T-helper 9 cell (primary cell): ENCODE measurements at regions not wholly inside any gene's neighbourhood (a gene's known extent, or its start where the extent isn't known, plus 50 kb on each side); places are given as distances from the start of the nearest gene placed in this dataset.
A peak's percentile ranks its signal among the peaks of the same experiment; 100 is the strongest.

ENCODE experiments used
- DNase-seq: peaks from one replicate; pipeline ENCODE4 v3.0.0-alpha.2; 2020

DNA sequence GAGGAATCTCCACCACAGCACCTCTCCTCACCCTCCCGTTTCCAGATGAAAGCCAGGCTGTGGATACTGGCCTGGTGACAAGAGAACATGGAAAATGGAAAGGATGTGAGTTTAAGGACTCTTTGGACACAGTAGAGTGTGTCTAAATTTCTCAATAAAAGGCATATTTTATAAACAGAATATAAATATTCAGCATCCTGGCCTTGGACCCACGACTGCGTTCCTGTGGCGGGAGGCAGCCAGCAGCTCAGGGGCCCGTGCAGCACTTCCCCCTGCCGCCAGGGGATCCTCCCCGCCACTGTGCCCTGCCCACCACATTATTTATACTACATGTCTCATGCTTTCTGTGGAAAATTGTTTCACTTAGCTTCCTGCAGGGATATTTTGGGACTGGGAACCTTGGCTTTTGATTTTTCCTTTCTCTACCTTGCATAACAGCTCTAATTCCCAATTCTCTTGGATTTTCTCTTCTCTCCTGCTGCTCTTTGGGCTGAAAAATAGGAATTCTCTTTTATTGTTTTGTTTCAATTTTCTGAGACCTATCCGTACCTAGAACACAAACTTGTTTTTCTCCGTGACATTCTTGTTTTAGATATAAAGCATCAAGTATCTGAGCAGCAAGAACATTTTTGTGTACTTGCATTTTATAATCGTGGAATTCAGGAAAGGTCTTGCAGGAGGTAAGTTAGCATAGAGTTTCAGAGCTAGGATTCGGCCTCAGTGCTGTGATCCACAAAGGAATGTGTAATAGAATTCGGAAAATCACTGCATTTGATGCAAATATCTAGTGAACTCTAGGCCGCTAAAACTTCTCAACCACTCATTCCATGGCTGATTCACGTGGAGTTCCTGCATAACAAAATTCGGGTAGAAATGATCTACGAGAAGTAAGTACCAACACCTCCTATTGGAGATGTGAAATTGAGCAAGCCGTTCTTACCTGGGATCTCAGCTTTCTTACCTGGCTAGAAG is 107.7 kb upstream of the SPATA13 start:
- DNase-seq, result no peak

DNA sequence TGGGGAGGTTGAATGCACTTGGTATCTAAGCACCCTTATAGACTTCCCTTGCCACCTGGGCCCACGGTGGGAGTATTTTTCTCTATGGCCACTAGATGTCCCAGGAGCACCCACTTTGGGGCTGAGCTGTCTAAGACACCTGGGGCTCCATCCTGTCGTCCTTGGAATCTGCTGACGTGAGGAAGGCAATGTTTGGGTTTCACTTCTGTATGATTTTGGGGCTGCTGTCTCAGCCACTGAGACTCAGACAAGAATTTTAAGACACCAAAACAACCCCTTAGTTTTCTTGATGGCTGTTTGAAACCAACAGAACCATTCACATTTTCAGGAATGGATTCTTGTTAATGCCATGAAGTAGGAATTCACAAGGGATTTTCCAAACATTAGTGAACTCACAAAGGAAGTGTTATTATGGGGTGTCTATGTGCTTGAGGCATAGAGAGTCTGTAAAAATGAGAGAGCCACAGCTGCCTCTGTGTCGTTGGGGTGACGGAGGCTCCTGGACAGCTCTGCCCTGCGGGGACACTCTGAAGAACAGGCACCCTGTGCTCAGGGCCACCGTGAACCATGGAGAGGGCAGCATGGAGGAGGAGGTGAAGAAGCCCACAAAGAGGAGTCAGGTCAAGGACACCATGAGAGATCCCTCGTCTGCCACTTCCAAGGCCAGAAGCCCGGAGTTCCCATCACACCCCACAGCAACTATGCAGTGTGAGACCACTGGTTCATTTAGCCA is 106.8 kb upstream of the SPATA13 start:
- peak; percentile 16 for DNase-seq

DNA sequence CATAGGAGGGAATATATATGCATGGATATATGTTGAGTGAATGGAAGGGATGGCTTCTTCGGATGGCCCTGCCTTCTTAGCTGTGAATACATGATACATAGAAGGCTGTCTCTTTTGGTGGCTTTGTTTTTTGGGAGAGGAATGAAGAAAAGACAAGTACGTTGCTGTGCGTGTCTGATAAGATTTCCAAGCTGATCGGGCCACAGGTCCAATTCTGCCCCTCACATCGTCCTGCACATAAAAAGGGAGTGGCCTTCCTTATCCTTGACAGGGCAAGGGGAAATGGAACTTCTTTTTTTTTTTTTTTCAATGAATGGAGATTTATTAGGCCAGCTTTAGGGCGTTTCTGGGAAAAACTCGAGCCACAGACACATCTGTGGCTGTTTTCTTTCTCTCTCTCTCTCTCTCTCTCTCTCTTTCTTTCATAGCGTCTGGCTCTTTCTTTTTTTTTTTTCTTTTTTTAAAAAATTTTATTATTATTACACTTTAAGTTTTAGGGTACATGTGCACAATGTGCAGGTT is 103.8 kb upstream of the SPATA13 start:
- no peak for DNase-seq

DNA sequence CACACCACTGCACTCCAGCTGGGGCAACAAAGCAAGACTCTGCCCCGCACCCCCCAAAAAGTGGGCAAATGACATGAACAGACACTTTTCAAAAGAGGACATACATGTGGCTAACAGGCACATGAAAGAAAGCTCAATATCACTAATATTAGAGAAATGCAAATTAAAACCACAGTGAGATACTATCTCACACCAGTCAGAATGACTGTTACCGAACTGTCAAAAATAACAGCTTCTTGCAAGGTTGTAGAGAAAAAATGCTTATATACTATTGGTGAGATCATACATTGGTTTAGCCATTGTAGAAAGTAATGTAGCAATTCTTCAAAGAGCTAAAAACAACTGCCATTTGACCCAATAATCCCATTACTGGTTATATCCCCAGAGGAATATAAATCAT is 99.5 kb upstream of the SPATA13 start:
- DNase-seq, result no peak

DNA sequence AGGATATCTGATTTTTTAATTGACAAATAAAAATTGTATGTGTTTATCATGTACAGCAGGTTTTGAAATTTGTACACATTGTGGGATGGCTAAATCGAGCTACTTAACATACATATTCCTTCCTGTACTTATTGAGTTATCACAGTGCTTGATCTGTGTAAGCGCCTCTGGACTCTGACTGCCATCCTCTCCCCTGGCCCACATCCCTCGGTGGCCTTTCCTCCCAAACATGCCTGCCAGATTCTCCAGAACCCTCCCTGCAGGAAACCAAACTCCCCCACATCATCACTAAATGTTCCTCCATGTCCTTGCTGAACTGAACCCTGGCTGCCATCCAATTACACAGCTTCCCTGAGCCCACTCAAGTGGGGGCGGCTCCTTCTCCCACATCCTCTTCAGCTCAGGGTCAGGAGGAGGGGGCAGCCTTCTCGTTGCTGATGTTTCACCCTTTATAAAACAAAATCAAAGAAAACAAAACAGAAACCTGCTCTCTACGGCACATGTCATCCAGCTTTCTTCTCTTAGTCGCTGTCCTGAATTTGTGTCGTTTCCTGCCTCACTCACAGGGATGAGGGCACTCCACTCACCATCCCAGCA is 97.1 kb upstream of the SPATA13 start:
- no peak for DNase-seq

DNA sequence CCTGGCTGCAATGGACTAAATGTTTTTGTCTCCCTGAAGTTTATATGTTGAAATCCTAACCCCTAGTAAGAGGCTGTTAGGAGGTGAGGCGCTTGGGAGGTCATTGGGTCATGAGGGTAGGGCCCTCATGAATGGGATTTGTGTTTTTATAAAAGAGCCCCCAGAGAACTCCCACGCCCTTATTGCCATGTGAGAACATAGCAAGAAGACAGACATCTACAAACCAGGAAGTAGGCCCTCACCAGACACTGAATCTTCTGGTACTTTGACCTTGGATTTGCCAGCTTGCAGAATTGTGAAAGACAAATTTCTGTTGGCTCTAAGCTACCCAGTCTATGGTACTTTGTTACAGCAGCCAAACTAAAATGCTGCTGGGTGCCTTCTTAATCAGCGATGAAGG is 96.1 kb upstream of the SPATA13 start:
- DNase-seq, result no peak

DNA sequence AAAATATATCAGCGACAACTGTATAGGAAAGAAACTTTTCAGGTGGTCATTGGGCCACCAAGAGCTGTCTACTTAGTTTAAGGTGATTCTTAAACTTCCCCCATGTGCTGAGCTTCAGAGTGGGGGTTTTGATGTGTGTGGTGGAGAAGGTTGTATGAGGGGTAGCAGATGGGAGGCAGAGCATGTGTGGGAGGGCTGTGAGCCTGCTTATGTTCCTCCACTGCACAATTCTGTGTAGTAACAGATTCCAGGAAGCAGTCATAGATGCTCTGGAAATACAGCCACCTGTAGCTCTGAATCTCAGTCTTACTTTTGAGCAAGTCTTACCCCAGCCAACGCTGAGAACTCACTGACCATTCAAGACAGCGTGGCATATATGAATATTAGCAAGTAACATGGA is 95.3 kb upstream of the SPATA13 start:
- no peak for DNase-seq

DNA sequence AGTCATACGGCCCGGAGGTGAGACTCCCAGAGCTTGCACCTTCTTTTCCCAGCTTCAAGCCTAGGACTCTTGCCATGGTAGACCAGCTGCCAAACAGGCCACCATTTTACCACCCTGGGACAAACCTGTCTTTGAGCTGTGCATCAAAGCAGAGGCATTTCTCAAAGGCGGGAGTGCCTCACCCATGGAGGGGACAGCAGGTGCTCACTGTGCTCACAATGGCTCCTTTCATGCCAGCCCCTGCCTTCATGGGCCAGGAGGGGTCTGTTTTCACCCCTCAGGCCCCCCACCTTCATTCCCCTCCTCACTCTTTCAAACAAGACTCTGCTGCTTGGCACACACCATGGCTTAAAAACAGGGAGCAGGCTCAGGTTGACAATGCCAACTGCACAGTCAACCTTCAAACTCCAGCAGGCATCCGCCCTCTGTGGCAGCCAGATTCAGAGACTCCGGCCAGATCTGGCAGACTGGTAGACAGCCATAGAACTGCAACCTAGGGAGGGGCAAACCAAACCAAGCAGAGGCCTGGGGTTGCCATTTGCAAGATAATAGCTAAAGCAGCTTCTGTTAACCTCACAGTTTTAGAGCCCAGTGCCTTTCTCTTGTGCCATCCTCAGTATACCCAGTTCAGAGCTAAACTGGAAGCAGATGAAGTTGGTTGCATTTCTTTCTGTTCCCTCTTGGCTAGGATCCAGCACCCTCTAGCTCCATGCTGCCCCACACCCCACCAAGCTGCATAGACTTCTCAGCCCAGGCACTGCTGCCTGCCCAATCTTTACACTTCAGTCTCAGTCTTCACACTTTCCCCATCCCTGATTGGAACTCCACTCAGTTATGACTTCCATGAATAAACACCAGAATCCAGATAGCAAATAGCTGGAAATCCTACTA is 93.9 kb upstream of the SPATA13 start:
- no peak for DNase-seq

DNA sequence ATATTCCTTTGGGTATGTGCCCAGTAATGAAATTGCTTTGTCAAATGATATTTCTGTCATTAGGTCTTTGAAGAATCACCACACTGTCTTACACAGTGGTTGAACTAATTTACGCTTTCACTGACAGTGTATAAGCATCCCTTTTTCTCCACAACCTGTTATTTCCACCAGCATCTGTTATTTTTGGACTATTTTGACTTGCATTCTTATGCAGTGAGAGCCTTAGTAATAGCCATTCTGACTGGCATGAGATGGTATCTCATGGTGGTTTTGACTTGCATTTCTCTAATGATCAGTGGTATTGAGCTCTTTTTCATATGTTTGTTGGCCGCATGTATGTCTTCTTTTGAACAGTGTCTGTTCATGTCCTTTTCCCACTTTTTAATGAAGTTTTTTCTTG is 92.0 kb upstream of the SPATA13 start:
- DNase-seq, result no peak

DNA sequence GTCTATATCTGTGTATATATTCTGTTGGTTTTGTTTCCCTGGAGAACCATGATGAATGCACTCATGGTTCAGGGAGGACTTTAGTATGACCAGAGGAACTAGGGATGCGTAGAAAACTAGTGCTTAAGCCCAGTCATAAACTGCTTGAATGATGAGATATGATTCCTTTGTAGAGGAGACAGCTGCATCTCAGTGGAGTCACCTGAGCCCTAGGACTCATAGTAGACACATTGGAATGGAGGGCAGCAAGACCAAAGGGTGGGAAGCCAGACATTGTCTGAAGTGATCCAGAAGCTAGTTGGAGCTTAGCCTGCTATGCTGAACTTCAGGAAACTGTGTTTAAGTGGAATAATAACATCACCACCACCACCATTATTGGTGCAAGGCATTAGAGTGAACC is 89.5 kb upstream of the SPATA13 start:
- DNase-seq, result no peak

DNA sequence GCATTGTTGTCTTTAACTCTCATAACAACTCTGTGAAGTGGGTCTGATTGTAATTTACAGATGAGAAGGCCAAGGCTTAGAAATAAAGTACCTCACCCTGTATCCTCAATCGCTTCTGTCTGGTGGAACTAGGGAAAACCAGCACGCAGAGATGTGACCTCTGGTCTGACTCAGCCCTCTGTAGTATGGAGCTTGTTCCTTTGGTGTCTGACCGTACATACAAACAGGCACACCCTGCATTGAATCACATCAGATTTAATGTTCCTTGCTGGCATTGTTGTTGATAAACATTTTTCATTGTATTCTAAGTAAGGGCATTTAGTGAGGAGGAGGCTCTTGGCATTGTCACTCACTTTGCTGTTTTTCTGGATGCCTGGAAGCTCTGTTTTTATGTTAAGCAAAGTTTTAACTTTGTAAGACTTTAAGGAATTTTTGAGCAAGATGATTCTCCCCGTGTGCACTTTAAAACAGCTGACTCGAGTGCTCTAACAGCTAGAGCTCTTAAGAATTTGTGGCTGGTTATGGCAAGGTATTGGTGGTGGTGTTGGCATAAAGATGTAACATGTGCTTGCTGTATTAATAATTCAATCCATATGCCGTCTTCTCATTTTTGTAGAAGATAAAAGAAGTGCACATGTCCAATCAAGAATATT is 89.0 kb upstream of the SPATA13 start:
- no peak for DNase-seq

DNA sequence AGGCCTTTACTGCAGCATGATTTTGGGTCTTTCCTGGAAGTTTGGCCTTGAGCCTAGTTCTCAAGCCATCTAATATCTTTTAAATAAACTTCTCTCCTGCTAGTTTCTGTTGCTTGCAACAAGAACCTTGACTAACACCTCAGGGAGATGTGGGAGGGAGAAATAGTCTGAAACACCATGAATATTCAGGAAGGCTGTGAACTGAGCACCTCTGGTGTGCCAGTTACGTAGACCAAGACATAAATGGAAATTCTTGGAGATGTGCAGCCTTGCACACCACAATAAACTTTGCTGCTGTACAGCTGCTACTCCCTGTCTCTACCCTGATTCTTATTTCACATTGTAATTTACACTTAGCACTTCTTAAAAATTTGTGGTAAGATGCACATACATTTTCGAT is 86.9 kb upstream of the SPATA13 start:
- DNase-seq, result no peak

DNA sequence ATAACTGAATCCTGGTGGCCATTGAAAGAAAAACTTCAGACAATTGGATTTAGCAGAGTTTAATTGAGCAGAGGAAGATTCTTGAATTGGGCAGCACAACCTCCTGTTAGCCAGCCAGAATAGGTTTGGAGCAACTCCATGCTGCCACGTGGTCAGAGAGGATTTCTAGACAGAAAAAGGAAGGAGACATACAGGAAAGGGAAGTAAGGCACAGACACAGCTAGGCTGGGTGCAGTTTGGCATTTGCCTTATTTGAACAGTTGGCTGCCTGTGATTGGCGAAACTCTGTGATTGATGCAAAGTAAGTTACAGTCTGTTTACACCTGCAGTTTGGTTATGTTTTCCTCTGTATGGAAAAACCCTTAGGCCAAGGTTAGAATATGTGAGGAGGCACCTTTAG is 85.8 kb upstream of the SPATA13 start:
- no peak for DNase-seq

DNA sequence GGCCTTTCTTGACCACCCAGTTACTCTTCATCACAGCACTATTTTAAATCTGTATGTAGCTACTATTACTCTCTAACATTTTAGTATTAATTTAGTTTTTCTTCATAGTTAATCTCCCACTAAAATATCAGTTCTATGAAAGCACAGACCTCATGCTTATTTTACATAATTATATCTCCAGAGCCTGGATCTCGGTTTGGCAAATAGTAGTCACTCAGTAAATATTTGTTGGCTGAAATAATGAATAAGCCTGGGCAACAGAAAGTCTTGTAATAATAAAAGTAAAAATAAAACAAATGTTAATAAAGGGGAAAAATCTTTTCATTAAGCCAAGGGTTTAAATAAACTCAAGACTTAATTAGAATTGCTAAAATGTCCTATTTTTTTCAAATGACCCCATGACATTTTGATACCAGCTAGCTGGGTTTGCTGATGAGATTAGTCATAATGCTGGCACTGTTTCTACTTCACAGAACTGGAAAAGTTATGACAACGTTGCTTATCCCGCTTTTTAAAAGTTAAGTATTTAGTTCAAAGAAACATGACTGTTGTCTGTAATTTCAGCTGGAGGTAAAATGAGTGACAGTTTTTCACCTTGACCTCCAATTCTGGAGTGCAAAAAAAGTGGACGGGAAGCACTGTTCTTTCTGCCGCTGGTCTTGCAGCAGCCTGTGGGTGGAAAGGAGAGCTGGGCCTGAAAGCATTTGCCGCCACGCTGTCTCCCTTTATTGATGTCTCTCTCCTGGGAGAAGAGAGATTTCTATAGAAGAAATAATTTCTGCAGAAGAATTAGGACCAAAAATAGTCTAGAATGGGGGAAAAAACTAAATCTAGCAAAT is 85.2 kb upstream of the SPATA13 start:
- no peak for DNase-seq

DNA sequence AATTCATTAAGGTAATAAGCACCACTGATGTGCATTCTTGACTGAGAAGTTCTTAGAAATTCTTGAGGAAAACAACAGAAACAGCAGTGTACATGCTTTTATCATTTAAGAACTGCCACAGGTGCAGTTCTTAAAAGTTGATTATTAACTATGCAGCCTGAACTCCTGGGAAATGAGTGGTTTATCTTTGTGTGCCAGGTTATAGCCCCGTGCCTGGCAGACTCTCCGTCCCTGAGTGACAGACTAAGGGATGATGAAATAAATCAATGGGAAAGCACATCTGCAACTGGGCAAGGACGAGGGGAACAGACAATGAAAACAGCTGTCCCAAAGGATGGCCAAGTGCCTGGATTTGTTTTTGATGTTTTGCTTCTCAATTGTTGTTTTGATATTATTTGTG is 84.4 kb upstream of the SPATA13 start:
- no peak for DNase-seq

DNA sequence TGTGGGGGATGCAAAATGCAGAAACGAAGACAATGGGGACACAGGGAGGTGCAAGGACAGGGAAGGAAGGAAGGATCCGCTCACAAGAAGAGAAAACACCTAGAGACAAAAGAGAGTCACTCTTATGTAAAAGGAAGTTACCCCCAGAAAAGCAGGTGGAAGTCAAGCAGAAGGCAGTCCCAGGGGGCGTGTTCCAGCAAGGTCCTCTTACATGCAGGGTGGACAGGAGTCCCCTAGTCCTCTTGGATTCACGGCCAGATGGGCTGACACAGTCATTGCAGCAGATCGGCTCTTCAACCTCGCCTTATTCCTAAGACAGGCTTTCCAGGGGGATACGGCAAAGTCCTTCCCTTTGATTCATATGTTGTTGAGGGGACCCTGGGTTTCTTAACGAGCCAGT is 83.9 kb upstream of the SPATA13 start:
- DNase-seq, result no peak

DNA sequence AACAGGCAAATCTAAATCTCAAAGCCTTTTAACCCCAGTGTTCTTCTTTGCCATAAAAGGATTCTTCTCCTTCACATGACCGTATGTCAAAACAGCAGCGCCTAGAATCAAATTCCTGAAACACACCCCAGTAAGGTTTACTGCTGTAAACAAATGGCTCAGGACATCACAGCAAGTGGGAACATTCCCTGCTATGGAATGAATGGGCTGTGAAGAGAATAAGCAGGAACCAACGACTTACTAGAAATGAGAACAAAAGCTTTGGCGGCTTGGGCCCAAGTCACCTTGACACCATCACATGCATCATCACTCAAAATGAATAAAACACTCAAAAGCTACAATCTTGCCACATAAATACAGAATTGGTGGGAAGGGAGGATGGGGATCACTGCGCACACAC is 80.4 kb upstream of the SPATA13 start:
- no peak for DNase-seq

DNA sequence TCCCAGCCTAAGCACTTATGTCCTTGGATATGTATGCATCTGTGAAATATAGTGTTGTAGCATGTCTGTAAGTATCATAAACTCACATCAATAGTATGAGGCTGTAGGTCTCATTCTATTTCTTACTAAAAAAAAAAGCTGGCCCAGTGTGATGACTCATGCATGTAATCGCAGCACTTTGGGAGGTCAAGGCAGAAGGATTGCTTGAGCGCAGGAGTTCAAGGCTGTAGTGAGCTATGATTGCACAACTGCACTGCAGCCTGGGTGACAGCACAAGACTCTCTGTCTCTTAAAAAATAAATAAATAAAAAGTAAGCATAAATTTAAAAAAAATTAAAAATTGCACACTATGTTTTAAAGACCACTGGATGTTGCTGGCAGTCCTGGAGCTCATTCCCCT is 79.1 kb upstream of the SPATA13 start:
- DNase-seq, result no peak

DNA sequence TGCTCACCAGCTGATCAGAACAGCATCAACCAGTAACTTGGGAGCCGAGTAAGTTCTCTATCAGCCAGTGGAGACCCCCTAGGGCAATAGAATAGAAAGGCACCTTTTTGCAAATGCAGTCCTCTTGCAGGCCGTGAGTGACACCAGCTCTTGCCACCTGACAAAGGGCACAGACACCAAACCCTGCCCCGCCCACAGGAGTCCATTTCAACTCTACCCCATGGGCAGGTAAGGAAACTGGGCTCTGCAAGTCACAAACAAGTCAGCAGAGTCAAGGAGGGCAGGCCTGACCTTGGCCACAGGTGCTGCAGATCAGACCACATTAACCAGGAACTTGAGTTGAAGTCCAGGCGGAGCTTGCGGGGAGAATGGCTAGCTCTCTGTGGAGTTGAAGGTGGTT is 77.4 kb upstream of the SPATA13 start:
- no peak for DNase-seq

DNA sequence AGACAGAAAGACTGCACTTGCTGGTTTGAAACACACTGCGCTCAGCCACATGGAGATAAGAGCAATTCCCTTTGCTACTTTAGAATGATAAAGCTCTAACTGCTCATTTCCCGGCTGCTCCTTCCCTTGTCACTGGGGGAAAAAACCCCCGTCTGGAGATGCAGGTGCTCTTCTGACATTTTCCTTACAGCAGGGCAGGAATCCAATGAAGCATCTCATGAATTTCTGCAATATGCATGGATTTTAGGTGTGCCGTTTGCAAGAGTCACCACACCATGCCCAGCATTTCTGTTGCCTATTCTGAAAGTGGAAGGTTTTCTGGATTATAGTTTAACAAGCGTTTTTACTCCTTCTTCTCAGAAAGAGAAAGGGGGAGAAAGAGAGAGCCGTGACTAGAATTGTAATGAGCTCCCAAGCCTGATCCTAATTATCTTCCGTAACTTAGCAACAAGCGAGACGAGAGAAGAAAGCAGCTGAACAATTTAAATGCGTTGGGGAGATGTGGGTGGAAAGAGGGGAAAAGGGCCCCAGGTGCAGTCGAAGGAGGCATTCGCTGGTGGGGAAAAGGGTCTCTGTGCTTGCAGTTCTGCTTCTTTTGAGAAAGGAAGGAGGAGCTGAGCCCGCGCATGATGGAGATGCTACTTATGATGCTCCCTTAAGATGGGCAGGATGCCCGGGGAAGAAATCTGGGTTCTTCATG is 76.6 kb upstream of the SPATA13 start:
- DNase-seq, result no peak
